Keratinocyte (primary cell): ENCODE measurements at regions not wholly inside any gene's neighbourhood (a gene's known extent, or its start where the extent isn't known, plus 50 kb on each side); places are given as distances from the start of the nearest gene placed in this dataset.

ENCODE experiments used
- DNase-seq: peaks from one replicate; pipeline ENCODE4 v3.0.0-alpha.2; 2011; ENCODE audit warnings: low read depth, missing footprints, low spot score
- FAIRE-seq: peaks from 2 replicates; lab custom pipeline; 2011; peaks lifted over from hg19 to GRCh38; lab: Jason Lieb, UNC
- H2AFZ ChIP-seq: 2 replicates; pipeline ENCODE4 v1.6.0; 2012; ENCODE audit warnings: low read length, control low read depth, inconsistent platforms; ENCODE audit not compliant: control insufficient read depth
- H3K27ac ChIP-seq: 2 replicates; pipeline ENCODE4 v1.5.1; 2011; ENCODE audit warnings: low read length; ENCODE audit not compliant: control insufficient read depth, insufficient read depth
- H3K27me3 ChIP-seq: 3 replicates; pipeline ENCODE4 v1.6.0; 2011; ENCODE audit warnings: low read length; ENCODE audit not compliant: control insufficient read depth, insufficient read depth; ENCODE audit errors: extremely low read depth
- H3K36me3 ChIP-seq, 2 experiments: 2 replicates in 1 of 2; 3 replicates in 1 of 2; pipeline ENCODE4 v1.5.1; 2011; ENCODE audit warnings: low read length in 2 of 2, mild to moderate bottlenecking in 1 of 2; ENCODE audit not compliant: control insufficient read depth in 2 of 2, insufficient read depth in 2 of 2; ENCODE audit errors: extremely low read depth in 1 of 2
- H3K4me1 ChIP-seq: 3 replicates; pipeline ENCODE4 v1.5.1; 2011; ENCODE audit warnings: low read length; ENCODE audit not compliant: control insufficient read depth, insufficient read depth; ENCODE audit errors: extremely low read depth
- H3K4me2 ChIP-seq: 3 replicates; pipeline ENCODE4 v1.6.0; 2011; ENCODE audit warnings: low read depth, low read length; ENCODE audit not compliant: control insufficient read depth, insufficient read depth; ENCODE audit errors: extremely low read depth
- H3K4me3 ChIP-seq, 3 experiments: fragments of 200-600 bp in 1 of 3; sonication (generic) in 1 of 3; 2 replicates in 2 of 3; 3 replicates in 1 of 3; pipeline ENCODE4 v1.5.1; 2011 to 2016; ENCODE audit warnings: low read length in 3 of 3, mild to moderate bottlenecking in 3 of 3, control low read depth in 2 of 3, inconsistent platforms in 1 of 3, low read depth in 1 of 3, mixed read lengths in 1 of 3, mixed run types in 1 of 3, moderate library complexity in 1 of 3; ENCODE audit not compliant: control insufficient read depth in 2 of 3, insufficient read depth in 2 of 3; ENCODE audit errors: extremely low read depth in 1 of 3
- H3K79me2 ChIP-seq: 2 replicates; pipeline ENCODE4 v1.6.0; 2012; ENCODE audit warnings: low read length; ENCODE audit not compliant: control insufficient read depth, insufficient read depth
- H3K9ac ChIP-seq: 3 replicates; pipeline ENCODE4 v1.6.0; 2011; ENCODE audit warnings: low read length; ENCODE audit not compliant: control insufficient read depth, insufficient read depth; ENCODE audit errors: extremely low read depth
- H3K9me1 ChIP-seq: 3 replicates; pipeline ENCODE4 v1.6.0; 2011; ENCODE audit warnings: low read length; ENCODE audit not compliant: control insufficient read depth, insufficient read depth; ENCODE audit errors: extremely low read depth
- H3K9me3 ChIP-seq: 2 replicates; pipeline ENCODE4 v1.5.1; 2012; ENCODE audit warnings: low read depth, low read length; ENCODE audit not compliant: control insufficient read depth
- H4K20me1 ChIP-seq: 3 replicates; pipeline ENCODE4 v1.6.0; 2011; ENCODE audit warnings: low read length; ENCODE audit not compliant: control insufficient read depth, insufficient read depth; ENCODE audit errors: extremely low read depth
- EZH2 ChIP-seq: IDR thresholded peaks from one replicate; pipeline ENCODE4 v1.6.1; 2012; ENCODE audit warnings: inconsistent platforms, mild to moderate bottlenecking, low read length, moderate library complexity
- dilution Hi-C: fragments of 300-500 bp; cut with MboI; formaldehyde crosslinking; loops from one replicate; pipeline ENCODE4 v1.7.0; 2020; ENCODE audit warnings: low sequenced_read_pairs; ENCODE audit not compliant: extremely low pct_ligation_motif_present
- TF ChIP-seq, protein P1 (sequence below), 3 experiments: IDR thresholded peaks in 1 of 3; conservative IDR thresholded peaks in 1 of 3; optimal IDR thresholded peaks in 1 of 3; 2 replicates in 2 of 3; 3 replicates in 1 of 3; pipeline versions ENCODE3 to v1.5.1; 2011; ENCODE audit warnings: low read length in 3 of 3, mild to moderate bottlenecking in 3 of 3, moderate library complexity in 2 of 3, control low read depth in 1 of 3, inconsistent platforms in 1 of 3; ENCODE audit not compliant: insufficient read depth in 2 of 3; ENCODE audit errors: extremely low read depth in 1 of 3

DNA sequence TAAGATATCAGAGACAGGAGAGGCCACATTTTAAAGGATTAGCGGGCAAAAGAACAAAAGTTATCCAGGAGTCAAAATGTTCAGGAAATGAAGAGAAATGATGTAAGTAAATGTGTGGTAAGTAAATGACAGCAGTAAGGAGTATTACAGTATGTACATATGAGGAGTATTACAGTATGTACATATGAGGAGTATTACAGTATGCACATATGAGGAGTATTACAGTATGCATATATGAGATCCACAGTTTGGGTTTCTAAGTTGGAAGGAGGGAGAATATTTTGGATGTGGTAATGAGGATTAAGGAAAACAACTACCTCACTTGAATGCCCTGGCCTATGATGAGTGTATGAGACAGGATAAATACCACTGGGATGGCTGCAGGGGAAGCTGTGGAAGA is 192.4 kb upstream of the DGKB start:
- DNase-seq (no peak), FAIRE-seq (no peak)
- Histone ChIP-seq H3K9me3 (no peaks in the 10 kb centered on the region), H3K36me3 (no peaks in the 10 kb centered on the region), H3K79me2 (no peaks in the 10 kb centered on the region), H3K27me3 (no peaks in the 10 kb centered on the region), H3K27ac (no peak overlapping the region), H3K4me3 (no peak overlapping the region), H2AFZ (no peak overlapping the region), H3K4me1 (no peaks in the 10 kb centered on the region), H4K20me1 (no peaks in the 10 kb centered on the region), H3K9me1 (no peaks in the 10 kb centered on the region), H3K4me2 (no peak overlapping the region), H3K9ac (no peak overlapping the region)
- dilution Hi-C loops: no loop called here
- TF ChIP-seq, protein P1, sequence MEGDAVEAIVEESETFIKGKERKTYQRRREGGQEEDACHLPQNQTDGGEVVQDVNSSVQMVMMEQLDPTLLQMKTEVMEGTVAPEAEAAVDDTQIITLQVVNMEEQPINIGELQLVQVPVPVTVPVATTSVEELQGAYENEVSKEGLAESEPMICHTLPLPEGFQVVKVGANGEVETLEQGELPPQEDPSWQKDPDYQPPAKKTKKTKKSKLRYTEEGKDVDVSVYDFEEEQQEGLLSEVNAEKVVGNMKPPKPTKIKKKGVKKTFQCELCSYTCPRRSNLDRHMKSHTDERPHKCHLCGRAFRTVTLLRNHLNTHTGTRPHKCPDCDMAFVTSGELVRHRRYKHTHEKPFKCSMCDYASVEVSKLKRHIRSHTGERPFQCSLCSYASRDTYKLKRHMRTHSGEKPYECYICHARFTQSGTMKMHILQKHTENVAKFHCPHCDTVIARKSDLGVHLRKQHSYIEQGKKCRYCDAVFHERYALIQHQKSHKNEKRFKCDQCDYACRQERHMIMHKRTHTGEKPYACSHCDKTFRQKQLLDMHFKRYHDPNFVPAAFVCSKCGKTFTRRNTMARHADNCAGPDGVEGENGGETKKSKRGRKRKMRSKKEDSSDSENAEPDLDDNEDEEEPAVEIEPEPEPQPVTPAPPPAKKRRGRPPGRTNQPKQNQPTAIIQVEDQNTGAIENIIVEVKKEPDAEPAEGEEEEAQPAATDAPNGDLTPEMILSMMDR (optimal IDR thresholded peaks at IDR 0.05 in 1 of 3, IDR thresholded peaks at IDR 0.05 in 1 of 3, conservative IDR thresholded peaks at IDR 0.05 in 1 of 3; ENCODE audit: extremely low read depth in 1 of 3, insufficient read depth in 2 of 3, low read length in 3 of 3): no peak
- TF ChIP-seq EZH2: no peak

DNA sequence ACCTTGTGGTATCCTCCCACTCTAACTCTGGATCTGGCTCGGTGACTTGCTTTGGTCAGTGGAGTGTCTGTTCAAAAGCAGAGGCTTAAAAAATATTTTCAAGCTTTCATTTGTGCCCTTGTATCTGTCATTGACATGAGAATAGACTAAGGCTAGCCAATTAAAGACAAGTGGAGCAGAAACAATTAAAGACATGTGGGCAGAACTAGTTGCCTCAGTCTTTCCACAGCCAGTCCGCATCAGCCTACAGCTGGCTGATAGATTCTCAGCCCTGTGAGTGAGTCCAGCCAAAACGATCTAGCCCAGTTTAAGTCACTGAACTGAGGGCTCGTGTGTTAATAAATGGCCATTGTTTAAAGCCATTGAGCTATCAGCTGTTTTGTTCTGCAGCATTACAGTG is 185.2 kb upstream of the DGKB start:
- Histone ChIP-seq H3K4me2 (no peak overlapping the region), H2AFZ (no peak overlapping the region), H3K27ac (no peak overlapping the region), H3K79me2 (no peaks in the 10 kb centered on the region), H3K4me3 (no peak overlapping the region), H3K9me3 (no peaks in the 10 kb centered on the region), H3K36me3 (no peaks in the 10 kb centered on the region), H3K4me1 (no peaks in the 10 kb centered on the region), H3K27me3 (no peaks in the 10 kb centered on the region), H3K9ac (no peak overlapping the region), H4K20me1 (no peaks in the 10 kb centered on the region), H3K9me1 (no peaks in the 10 kb centered on the region)
- DNase-seq (no peak), FAIRE-seq (no peak)
- no peak for TF ChIP-seq EZH2
- TF ChIP-seq, protein P1 (optimal IDR thresholded peaks at IDR 0.05 in 1 of 3, IDR thresholded peaks at IDR 0.05 in 1 of 3, conservative IDR thresholded peaks at IDR 0.05 in 1 of 3; ENCODE audit: extremely low read depth in 1 of 3, insufficient read depth in 2 of 3, low read length in 3 of 3): no peak
- dilution Hi-C loops: no loop called here
